HepG2 (cell line): ENCODE measurements at regions not wholly inside any gene's neighbourhood (a gene's known extent, or its start where the extent isn't known, plus 50 kb on each side); places are given as distances from the start of the nearest gene placed in this dataset.

Experiments
- ATAC-seq: fragments of 200-7000 bp; cut with Tn5 transposase; 3 replicates; pipeline ENCODE4 v1.9.1; 2020; ENCODE audit warnings: mild to moderate bottlenecking, moderate library complexity
- BruUV-seq: library from RNA; stranded (reverse); fragments of 400-500 nt; replicated peaks from 2 replicates; lab custom pipeline; 2021; lab: Mats Ljungman, UMichigan
- CTCF ChIA-PET: fragments of 300-600 bp; formaldehyde crosslinking; extraction: SDS; loops from one replicate; lab custom pipeline; 2021; ENCODE audit warnings: low total read pairs, inconsistent platforms, low intra/inter-chr PET ratio; lab: Yijun Ruan, JAX
- POLR2A ChIA-PET: fragments of 350-600 bp; sonication (Branson Sonifier 250); formaldehyde crosslinking; loops from one replicate; lab custom pipeline; 2020; ENCODE audit warnings: antibody characterized with exemption, inconsistent platforms; lab: Yijun Ruan, JAX
- DNase-seq: peaks from one replicate; pipeline ENCODE4 v3.0.0-alpha.2; 2015; ENCODE audit warnings: low spot score
- FAIRE-seq: peaks from 3 replicates; lab custom pipeline; 2011; peaks lifted over from hg19 to GRCh38; lab: Jason Lieb, UNC
- H2AFZ ChIP-seq: one replicate; pipeline ENCODE4 v1.6.1; 2011; ENCODE audit warnings: low read length, inconsistent platforms
- H3K27ac ChIP-seq: fragments of 300-600 bp; 3 replicates; pipeline ENCODE4 v1.8.0; 2011; ENCODE audit warnings: mixed run types, mild to moderate bottlenecking, mixed read lengths, low read length, inconsistent platforms; ENCODE audit not compliant: insufficient read depth; ENCODE audit errors: extremely low read length
- H3K27me3 ChIP-seq, 2 experiments: fragments of 200-600 bp in 1 of 2; 2 replicates in 1 of 2; 3 replicates in 1 of 2; pipeline versions ENCODE4 v1.6.0 to v1.8.0; 2011; ENCODE audit warnings: low read length in 2 of 2, mild to moderate bottlenecking in 2 of 2, moderate library complexity in 2 of 2, inconsistent platforms in 1 of 2; ENCODE audit not compliant: insufficient read depth in 2 of 2, control insufficient read depth in 1 of 2
- H3K36me3 ChIP-seq, 2 experiments: fragments of 200-600 bp in 1 of 2; replicated peaks in 1 of 2; 2 replicates in 1 of 2; 3 replicates in 1 of 2; pipeline versions ENCODE4 v1.5.1 to v1.8.0; 2011; ENCODE audit warnings: low read length in 2 of 2, inconsistent platforms in 1 of 2; ENCODE audit not compliant: insufficient read depth in 2 of 2, control insufficient read depth in 1 of 2
- H3K4me1 ChIP-seq: 2 replicates; pipeline ENCODE4 v1.5.1; 2012; ENCODE audit warnings: low read length, inconsistent platforms; ENCODE audit not compliant: insufficient read depth
- H3K4me2 ChIP-seq: 2 replicates; pipeline ENCODE4 v1.6.0; 2011; ENCODE audit warnings: low read depth, low read length, inconsistent platforms
- H3K4me3 ChIP-seq, 3 experiments: fragments of 200-600 bp in 1 of 3; sonication (generic), shearing (Covaris generic) in 1 of 3; replicated peaks in 1 of 3; 2 replicates each; pipeline ENCODE4 v1.5.1; 2011 to 2016; ENCODE audit warnings: low read length in 3 of 3, inconsistent platforms in 2 of 3, low read depth in 2 of 3, mild to moderate bottlenecking in 2 of 3, control low read depth in 1 of 3, mixed read lengths in 1 of 3; ENCODE audit not compliant: insufficient read depth in 1 of 3
- H3K79me2 ChIP-seq: one replicate; pipeline ENCODE4 v1.6.1; 2011; ENCODE audit warnings: low read length, inconsistent platforms; ENCODE audit not compliant: insufficient read depth
- H3K9ac ChIP-seq: 2 replicates; pipeline ENCODE4 v1.6.0; 2011; ENCODE audit warnings: mild to moderate bottlenecking, low read depth, low read length, inconsistent platforms; ENCODE audit not compliant: insufficient read depth
- H3K9me3 ChIP-seq: 2 replicates; pipeline ENCODE4 v1.5.1; 2012; ENCODE audit warnings: mild to moderate bottlenecking, low read length
- H4K20me1 ChIP-seq: 2 replicates; pipeline ENCODE4 v1.6.0; 2011; ENCODE audit warnings: inconsistent platforms, mild to moderate bottlenecking, low read length, moderate library complexity; ENCODE audit not compliant: insufficient read depth
- BRD4 ChIP-seq: sonication (generic); formaldehyde crosslinking; IDR thresholded peaks from 2 replicates; pipeline ENCODE4 v1.4.0; 2020; ENCODE audit warnings: missing genetic modification reagents
- DNMT3B ChIP-seq: conservative IDR thresholded peaks from 2 replicates; pipeline ENCODE4 v1.6.1; 2016; ENCODE audit warnings: missing biosample characterization, control low read depth
- FOXJ3 ChIP-seq: sonication (generic); formaldehyde crosslinking; IDR thresholded peaks from 2 replicates; pipeline ENCODE4 v1.4.0; 2020; ENCODE audit warnings: missing genetic modification reagents, mild to moderate bottlenecking, borderline replicate concordance
- FOXK1 ChIP-seq: sonication (generic); formaldehyde crosslinking; IDR thresholded peaks from 2 replicates; pipeline ENCODE4 v1.4.0; 2020; ENCODE audit warnings: low read depth, missing genetic modification reagents, borderline replicate concordance
- HDAC2 ChIP-seq: sonication (generic); formaldehyde crosslinking; IDR thresholded peaks from 2 replicates; pipeline ENCODE4 v1.4.0; 2020; ENCODE audit warnings: missing genetic modification reagents
- KAT8 ChIP-seq: IDR thresholded peaks from 2 replicates; pipeline ENCODE4 v1.6.1; 2016; ENCODE audit warnings: missing genetic modification reagents, missing compliant biosample characterization
- NKX3-1 ChIP-seq: sonication (generic); formaldehyde crosslinking; IDR thresholded peaks from 2 replicates; pipeline ENCODE4 v1.5.0; 2020; ENCODE audit warnings: missing genetic modification reagents
- PRPF4 ChIP-seq: fragments of 200-400 bp; formaldehyde crosslinking; IDR thresholded peaks from 2 replicates; pipeline ENCODE4 v1.6.1; 2016; ENCODE audit warnings: low read length, low read depth; ENCODE audit not compliant: poor library complexity, severe bottlenecking
- SIN3A ChIP-seq: IDR thresholded peaks from 2 replicates; pipeline ENCODE4 v1.6.1; 2011; ENCODE audit warnings: low read depth, mild to moderate bottlenecking, control low read depth, low read length, borderline replicate concordance
- SP2 ChIP-seq: sonication (generic); formaldehyde crosslinking; IDR thresholded peaks from 2 replicates; pipeline ENCODE4 v1.5.1; 2020; ENCODE audit warnings: mild to moderate bottlenecking, missing genetic modification reagents
- TBP ChIP-seq: sonication (generic); formaldehyde crosslinking; IDR thresholded peaks from 2 replicates; pipeline ENCODE4 v1.5.0; 2020; ENCODE audit warnings: missing genetic modification reagents
- WGBS: methylation state at CpG from one replicate; pipeline ENCODE4 v1.1.6; 2017; ENCODE audit warnings: low lambda C conversion rate; 5-methylcytosine and 5-hydroxymethylcytosine counted together
- in situ Hi-C: cut with HindIII; loops from 2 replicates; pipeline ENCODE4 v1.10.0; 2017; ENCODE audit warnings: low pct_unique_long_range_greater_than_20kb; ENCODE audit not compliant: extremely low pct_ligation_motif_present
- intact Hi-C: fragments of 100-400 bp; cut with micrococcal nuclease; formaldehyde crosslinking; loops from one replicate; pipeline ENCODE4 v1.10.0; 2022; ENCODE audit not compliant: unreplicated experiment
- TF ChIP-seq, protein P1 (sequence below): sonication (generic); formaldehyde crosslinking; IDR thresholded peaks from 2 replicates; pipeline ENCODE4 v1.8.1; 2023; ENCODE audit warnings: mild to moderate bottlenecking, missing genetic modification reagents
- TF ChIP-seq, protein P2 (sequence below): sonication (generic); formaldehyde crosslinking; IDR thresholded peaks from 2 replicates; pipeline ENCODE4 v1.4.0; 2020; ENCODE audit warnings: low read depth, mild to moderate bottlenecking, missing genetic modification reagents
- TF ChIP-seq, protein P3 (sequence below): sonication (generic); formaldehyde crosslinking; IDR thresholded peaks from 2 replicates; pipeline ENCODE4 v1.5.0; 2020; ENCODE audit warnings: missing genetic modification reagents
- TF ChIP-seq, protein P4 (sequence below): sonication (generic); formaldehyde crosslinking; IDR thresholded peaks from 2 replicates; pipeline ENCODE4 v1.5.0; 2020; ENCODE audit warnings: mild to moderate bottlenecking, missing genetic modification reagents, moderate library complexity
- TF ChIP-seq, protein P5 (sequence below): sonication (generic); formaldehyde crosslinking; IDR thresholded peaks from 2 replicates; pipeline ENCODE4 v1.5.1; 2020; ENCODE audit warnings: missing genetic modification reagents, mild to moderate bottlenecking, borderline replicate concordance

DNA sequence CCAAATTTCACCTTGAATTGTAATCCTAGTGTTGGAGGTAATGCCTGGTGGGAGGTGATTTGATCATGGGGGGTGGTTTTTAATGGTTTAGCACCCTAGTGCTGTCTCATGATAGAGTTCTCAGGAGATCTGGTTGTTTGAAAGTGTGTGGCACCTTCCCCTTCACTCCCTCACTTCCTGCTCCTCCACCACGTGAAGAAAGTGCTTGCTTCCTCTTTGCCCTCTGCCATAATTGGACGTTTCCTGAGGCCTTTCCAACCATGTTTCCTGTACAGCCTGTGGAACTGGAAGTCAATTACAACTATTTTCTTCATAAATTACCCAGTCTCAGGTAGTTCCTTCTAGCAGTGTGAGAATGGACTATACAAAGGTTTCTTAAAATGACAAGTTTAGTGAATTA, 251.8 kb upstream of the NETO1 start (continued):
- no peak for TF ChIP-seq HDAC2 (CRISPR knock-in tag)

DNA sequence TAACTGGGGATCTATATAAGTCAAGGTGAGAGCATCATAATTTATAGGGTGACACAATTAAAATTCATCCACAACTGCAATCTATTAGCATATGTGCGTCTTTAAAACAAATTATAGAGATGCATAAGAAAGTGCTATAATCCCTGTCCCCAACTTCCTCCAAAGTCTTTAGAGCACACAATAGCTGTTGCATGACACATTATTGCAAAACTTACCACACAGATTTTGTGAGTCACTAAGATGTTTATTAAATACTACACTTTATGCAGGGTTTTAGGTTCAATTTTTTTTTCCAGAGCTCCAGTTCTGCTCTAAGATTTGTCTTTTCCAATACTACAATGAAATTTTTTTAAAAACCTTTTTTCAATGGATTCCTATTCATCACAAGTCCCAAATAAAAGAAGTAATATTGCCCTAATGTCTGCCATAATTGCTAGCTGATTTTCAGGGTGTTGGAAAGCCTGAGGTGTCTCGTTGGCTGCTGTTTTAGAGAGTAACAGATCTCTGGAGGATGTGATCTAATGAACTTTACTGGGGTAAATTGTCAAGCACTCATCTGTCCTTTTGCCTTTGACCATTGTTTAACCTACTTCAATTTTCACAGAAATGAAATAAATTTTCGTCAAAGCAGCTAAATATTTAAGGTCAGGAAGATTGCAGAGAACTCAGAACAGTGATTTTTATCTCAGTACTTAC, 250.5 kb upstream of the NETO1 start:
- H3K79me2 ChIP-seq, result no peaks in the 10 kb centered on the region
- no peaks in the 10 kb centered on the region for H3K9me3 ChIP-seq
- H3K27me3 ChIP-seq, result no peaks in the 10 kb centered on the region
- BruUV-seq, result no TSS peak
- intact Hi-C loops, result no loop called here
- H3K36me3 ChIP-seq, result no peaks in the 10 kb centered on the region
- CTCF ChIA-PET, result no interaction called here
- H4K20me1 ChIP-seq, result no peaks in the 10 kb centered on the region
- no peak overlapping the region for H3K27ac ChIP-seq
- no peak for DNase-seq
- H2AFZ ChIP-seq, result no peak overlapping the region
- no peak overlapping the region for H3K9ac ChIP-seq
- in situ Hi-C loops, result no loop called here
- no peak for ATAC-seq
- POLR2A ChIA-PET, result no interaction called here
- WGBS, result under 1% methylated on average over 3 of the region's 3 CpGs
- no peak for FAIRE-seq
- H3K4me1 ChIP-seq, result no peaks in the 10 kb centered on the region
- no peak overlapping the region for H3K4me2 ChIP-seq
- H3K4me3 ChIP-seq, result no peak overlapping the region
- TF ChIP-seq SP2 (CRISPR knock-in tag), result no peak
- TF ChIP-seq KAT8, result no peak
- TF ChIP-seq SIN3A, result no peak
- TF ChIP-seq, protein P1, sequence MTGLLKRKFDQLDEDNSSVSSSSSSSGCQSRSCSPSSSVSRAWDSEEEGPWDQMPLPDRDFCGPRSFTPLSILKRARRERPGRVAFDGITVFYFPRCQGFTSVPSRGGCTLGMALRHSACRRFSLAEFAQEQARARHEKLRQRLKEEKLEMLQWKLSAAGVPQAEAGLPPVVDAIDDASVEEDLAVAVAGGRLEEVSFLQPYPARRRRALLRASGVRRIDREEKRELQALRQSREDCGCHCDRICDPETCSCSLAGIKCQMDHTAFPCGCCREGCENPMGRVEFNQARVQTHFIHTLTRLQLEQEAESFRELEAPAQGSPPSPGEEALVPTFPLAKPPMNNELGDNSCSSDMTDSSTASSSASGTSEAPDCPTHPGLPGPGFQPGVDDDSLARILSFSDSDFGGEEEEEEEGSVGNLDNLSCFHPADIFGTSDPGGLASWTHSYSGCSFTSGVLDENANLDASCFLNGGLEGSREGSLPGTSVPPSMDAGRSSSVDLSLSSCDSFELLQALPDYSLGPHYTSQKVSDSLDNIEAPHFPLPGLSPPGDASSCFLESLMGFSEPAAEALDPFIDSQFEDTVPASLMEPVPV (CRISPR knock-in tag), result no peak
- TF ChIP-seq TBP, result no peak
- TF ChIP-seq, protein P2, sequence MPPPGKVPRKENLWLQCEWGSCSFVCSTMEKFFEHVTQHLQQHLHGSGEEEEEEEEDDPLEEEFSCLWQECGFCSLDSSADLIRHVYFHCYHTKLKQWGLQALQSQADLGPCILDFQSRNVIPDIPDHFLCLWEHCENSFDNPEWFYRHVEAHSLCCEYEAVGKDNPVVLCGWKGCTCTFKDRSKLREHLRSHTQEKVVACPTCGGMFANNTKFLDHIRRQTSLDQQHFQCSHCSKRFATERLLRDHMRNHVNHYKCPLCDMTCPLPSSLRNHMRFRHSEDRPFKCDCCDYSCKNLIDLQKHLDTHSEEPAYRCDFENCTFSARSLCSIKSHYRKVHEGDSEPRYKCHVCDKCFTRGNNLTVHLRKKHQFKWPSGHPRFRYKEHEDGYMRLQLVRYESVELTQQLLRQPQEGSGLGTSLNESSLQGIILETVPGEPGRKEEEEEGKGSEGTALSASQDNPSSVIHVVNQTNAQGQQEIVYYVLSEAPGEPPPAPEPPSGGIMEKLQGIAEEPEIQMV (CRISPR knock-in tag), result no peak
- TF ChIP-seq, protein P3, sequence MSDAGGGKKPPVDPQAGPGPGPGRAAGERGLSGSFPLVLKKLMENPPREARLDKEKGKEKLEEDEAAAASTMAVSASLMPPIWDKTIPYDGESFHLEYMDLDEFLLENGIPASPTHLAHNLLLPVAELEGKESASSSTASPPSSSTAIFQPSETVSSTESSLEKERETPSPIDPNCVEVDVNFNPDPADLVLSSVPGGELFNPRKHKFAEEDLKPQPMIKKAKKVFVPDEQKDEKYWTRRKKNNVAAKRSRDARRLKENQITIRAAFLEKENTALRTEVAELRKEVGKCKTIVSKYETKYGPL (CRISPR knock-in tag), result no peak
- no peak for TF ChIP-seq DNMT3B (CRISPR knock-in tag)
- TF ChIP-seq BRD4 (CRISPR knock-in tag), result no peak
- TF ChIP-seq, protein P4, sequence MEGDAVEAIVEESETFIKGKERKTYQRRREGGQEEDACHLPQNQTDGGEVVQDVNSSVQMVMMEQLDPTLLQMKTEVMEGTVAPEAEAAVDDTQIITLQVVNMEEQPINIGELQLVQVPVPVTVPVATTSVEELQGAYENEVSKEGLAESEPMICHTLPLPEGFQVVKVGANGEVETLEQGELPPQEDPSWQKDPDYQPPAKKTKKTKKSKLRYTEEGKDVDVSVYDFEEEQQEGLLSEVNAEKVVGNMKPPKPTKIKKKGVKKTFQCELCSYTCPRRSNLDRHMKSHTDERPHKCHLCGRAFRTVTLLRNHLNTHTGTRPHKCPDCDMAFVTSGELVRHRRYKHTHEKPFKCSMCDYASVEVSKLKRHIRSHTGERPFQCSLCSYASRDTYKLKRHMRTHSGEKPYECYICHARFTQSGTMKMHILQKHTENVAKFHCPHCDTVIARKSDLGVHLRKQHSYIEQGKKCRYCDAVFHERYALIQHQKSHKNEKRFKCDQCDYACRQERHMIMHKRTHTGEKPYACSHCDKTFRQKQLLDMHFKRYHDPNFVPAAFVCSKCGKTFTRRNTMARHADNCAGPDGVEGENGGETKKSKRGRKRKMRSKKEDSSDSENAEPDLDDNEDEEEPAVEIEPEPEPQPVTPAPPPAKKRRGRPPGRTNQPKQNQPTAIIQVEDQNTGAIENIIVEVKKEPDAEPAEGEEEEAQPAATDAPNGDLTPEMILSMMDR (CRISPR knock-in tag), result no peak
- no peak for TF ChIP-seq FOXK1
- no peak for TF ChIP-seq FOXJ3 (CRISPR knock-in tag)
- TF ChIP-seq PRPF4, result no peak
- no peak for TF ChIP-seq NKX3-1 (CRISPR knock-in tag)
- TF ChIP-seq, protein P5, sequence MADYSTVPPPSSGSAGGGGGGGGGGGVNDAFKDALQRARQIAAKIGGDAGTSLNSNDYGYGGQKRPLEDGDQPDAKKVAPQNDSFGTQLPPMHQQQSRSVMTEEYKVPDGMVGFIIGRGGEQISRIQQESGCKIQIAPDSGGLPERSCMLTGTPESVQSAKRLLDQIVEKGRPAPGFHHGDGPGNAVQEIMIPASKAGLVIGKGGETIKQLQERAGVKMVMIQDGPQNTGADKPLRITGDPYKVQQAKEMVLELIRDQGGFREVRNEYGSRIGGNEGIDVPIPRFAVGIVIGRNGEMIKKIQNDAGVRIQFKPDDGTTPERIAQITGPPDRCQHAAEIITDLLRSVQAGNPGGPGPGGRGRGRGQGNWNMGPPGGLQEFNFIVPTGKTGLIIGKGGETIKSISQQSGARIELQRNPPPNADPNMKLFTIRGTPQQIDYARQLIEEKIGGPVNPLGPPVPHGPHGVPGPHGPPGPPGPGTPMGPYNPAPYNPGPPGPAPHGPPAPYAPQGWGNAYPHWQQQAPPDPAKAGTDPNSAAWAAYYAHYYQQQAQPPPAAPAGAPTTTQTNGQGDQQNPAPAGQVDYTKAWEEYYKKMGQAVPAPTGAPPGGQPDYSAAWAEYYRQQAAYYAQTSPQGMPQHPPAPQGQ (CRISPR knock-in tag), result no peak
